ENCODE measurements at regions not wholly inside any gene's neighbourhood (a gene's known extent, or its start where the extent isn't known, plus 50 kb on each side); places are given as distances from the start of the nearest gene placed in this dataset.

DNA sequence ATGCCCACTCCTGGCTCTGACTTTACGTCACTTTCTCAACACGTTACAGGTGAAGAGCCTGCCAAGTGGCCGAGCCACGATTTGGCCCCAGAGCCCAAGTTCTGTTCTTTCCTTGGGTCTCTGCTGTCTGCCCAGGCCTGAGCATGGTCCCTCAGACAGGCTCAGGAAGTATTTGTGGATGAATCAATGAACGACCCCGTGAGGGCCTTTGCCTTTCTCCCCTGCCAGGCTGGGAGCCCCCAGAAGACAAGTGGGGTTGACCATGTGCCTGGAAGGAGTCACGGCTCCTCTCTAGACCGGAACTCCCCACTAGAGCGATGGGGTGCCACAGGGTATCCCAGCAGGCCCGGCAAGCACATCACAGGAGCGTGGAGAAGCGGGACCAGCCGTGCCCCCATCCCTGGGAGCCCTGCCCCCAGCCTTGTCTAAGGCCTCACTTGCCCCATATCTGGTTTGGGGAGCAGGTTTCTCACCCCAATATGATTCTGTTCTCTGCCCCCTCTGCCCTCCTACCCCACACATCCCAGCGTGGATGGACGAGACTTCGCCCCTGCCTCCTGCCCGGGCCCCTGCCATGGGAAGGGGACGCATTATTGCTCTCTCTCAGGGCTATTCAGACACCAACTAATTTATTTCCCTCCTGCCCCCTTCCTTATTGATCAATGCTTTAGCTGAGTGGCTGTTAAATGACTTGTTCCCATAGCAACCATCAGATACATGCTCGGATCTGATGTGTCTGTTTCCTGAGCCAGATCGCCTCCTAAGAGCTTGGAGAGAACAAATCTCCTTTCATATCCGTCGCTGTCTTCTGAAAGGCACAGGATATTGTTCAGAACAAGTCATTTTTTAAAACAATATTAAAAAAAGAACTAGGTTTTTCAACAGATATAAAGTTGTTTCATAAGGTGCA lies 69.0 kb downstream of the DIO3 start:
- no peak for TF ChIP-seq ZFX (IDR thresholded peaks at IDR 0.05)
- TF ChIP-seq, protein P1, sequence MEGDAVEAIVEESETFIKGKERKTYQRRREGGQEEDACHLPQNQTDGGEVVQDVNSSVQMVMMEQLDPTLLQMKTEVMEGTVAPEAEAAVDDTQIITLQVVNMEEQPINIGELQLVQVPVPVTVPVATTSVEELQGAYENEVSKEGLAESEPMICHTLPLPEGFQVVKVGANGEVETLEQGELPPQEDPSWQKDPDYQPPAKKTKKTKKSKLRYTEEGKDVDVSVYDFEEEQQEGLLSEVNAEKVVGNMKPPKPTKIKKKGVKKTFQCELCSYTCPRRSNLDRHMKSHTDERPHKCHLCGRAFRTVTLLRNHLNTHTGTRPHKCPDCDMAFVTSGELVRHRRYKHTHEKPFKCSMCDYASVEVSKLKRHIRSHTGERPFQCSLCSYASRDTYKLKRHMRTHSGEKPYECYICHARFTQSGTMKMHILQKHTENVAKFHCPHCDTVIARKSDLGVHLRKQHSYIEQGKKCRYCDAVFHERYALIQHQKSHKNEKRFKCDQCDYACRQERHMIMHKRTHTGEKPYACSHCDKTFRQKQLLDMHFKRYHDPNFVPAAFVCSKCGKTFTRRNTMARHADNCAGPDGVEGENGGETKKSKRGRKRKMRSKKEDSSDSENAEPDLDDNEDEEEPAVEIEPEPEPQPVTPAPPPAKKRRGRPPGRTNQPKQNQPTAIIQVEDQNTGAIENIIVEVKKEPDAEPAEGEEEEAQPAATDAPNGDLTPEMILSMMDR (conservative IDR thresholded peaks at IDR 0.05), result no peak

All from C4-2B (cell line).